ENCODE measurements at regions not wholly inside any gene's neighbourhood (a gene's known extent, or its start where the extent isn't known, plus 50 kb on each side); places are given as distances from the start of the nearest gene placed in this dataset.

DNA sequence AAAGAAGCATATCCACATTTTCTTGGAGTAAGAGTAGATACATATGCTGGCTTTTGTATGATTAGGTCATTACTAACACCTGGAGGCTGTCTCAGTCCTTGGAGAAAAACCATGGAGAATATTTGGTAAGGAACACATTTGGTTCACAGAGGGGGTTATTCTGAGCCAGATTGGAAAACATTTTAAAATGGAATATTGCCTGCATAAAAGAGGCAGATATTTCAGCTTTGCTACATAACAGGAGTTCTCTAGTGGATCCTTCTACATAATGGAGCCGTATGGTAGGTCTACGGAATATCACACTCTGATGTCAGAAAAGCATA is 415.1 kb downstream of the ADGRL2 start:
- Mint-ChIP-seq H3K27ac (no peak overlapping the region), H3K36me3 (no peaks in the 10 kb centered on the region), H3K4me1 (peaks cover 0 to 2% (median 0%) of the 10 kb centered on the region in 7 donors), H3K27me3 (no peaks in the 10 kb centered on the region), H3K4me3 (no peak overlapping the region), H3K9me3 (peaks cover 0 to 6% (median 0%) of the 10 kb centered on the region in 11 donors)
- intact Hi-C loops (cut with micrococcal nuclease) = no loop called here
- CTCF ChIA-PET = no interaction called here
- H3K9me3 ChIP-seq (ENCODE audit: control insufficient read depth in 2 of 3, low read length in 3 of 3) = no peaks in the 10 kb centered on the region
- no peaks in the 10 kb centered on the region for H3K27me3 ChIP-seq (ENCODE audit: control insufficient read depth in 2 of 2, insufficient read depth in 2 of 2, low read length in 2 of 2)
- no peak overlapping the region for H3K27ac ChIP-seq (ENCODE audit: low read depth, low read length)
- no peaks in the 10 kb centered on the region for H3K4me1 ChIP-seq (ENCODE audit: control insufficient read depth in 2 of 2, insufficient read depth in 2 of 2, low read length in 2 of 2)
- POLR2A ChIA-PET = no interaction called here
- no peaks in the 10 kb centered on the region for H3K36me3 ChIP-seq (ENCODE audit: control insufficient read depth in 2 of 3, insufficient read depth in 3 of 3, low read length in 3 of 3)
- H3K4me3 ChIP-seq (ENCODE audit: low read length) = no peak overlapping the region
- ATAC-seq = no peak
- no peak for DNase-seq

- CTCF ChIA-PET = no interaction called here
- peaks cover 0 to 2% (median 0%) of the 10 kb centered on the region in 7 donors for H3K4me1 Mint-ChIP-seq
Measured at GRCh38 chr1:82215056-82215852, 414.5 kb downstream of the ADGRL2 start.

DNA sequence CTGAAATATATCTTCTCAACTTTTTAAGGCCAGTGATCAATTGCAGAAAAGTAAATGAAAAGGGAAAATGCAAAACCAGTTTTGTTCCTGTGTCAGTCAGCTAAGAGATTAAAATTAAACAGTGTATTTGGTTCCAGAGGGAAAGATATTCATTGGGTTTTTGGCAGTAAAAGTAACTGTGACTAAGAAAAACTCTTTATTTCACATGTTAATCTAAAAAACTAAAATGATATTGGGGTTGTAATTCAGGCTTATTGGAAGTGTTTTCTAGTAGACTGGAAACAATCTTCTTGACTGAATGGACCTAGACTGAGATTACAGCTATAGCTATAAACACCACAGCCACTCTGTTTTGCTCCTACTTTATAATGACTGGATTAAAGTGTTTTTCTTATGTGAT is 413.9 kb downstream of the ADGRL2 start:
- Histone ChIP-seq H3K27ac (ENCODE audit: low read depth, low read length) (no peak overlapping the region), H3K27me3 (ENCODE audit: control insufficient read depth in 2 of 2, insufficient read depth in 2 of 2, low read length in 2 of 2) (no peaks in the 10 kb centered on the region), H3K4me3 (ENCODE audit: low read length) (no peak overlapping the region), H3K9me3 (ENCODE audit: control insufficient read depth in 2 of 3, low read length in 3 of 3) (no peaks in the 10 kb centered on the region), H3K36me3 (ENCODE audit: control insufficient read depth in 2 of 3, insufficient read depth in 3 of 3, low read length in 3 of 3) (no peaks in the 10 kb centered on the region), H3K4me1 (ENCODE audit: control insufficient read depth in 2 of 2, insufficient read depth in 2 of 2, low read length in 2 of 2) (no peaks in the 10 kb centered on the region)
- Mint-ChIP-seq H3K36me3 (no peaks in the 10 kb centered on the region), H3K4me3 (no peak overlapping the region), H3K27me3 (no peaks in the 10 kb centered on the region), H3K4me1 (peaks cover 0 to 2% (median 0%) of the 10 kb centered on the region in 7 donors), H3K9me3 (peaks cover 0 to 4% (median 0%) of the 10 kb centered on the region in 11 donors), H3K27ac (no peak overlapping the region)
- intact Hi-C loops (cut with micrococcal nuclease) = no loop called here
- ChIA-PET POLR2A (no interaction called here), CTCF (no interaction called here)
- no peak for DNase-seq
- no peak for ATAC-seq

More at GRCh38 chr1:82215056-82215852, 414.5 kb downstream of the ADGRL2 start:
- no peak overlapping the region for H3K27ac Mint-ChIP-seq
- intact Hi-C loops (cut with micrococcal nuclease) = no loop called here
- no peaks in the 10 kb centered on the region for H3K36me3 ChIP-seq (ENCODE audit: control insufficient read depth in 2 of 3, insufficient read depth in 3 of 3, low read length in 3 of 3)
- no peak for ATAC-seq
- no peaks in the 10 kb centered on the region for H3K4me1 ChIP-seq (ENCODE audit: control insufficient read depth in 2 of 2, insufficient read depth in 2 of 2, low read length in 2 of 2)
- no peak overlapping the region for H3K27ac ChIP-seq (ENCODE audit: low read depth, low read length)
- H3K27me3 ChIP-seq (ENCODE audit: control insufficient read depth in 2 of 2, insufficient read depth in 2 of 2, low read length in 2 of 2) = no peaks in the 10 kb centered on the region
- H3K4me3 Mint-ChIP-seq = no peak overlapping the region
- no peak overlapping the region for H3K4me3 ChIP-seq (ENCODE audit: low read length)
- no peaks in the 10 kb centered on the region for H3K27me3 Mint-ChIP-seq
- DNase-seq = no peak
- peaks cover 0 to 4% (median 0%) of the 10 kb centered on the region in 11 donors for H3K9me3 Mint-ChIP-seq
- no peaks in the 10 kb centered on the region for H3K36me3 Mint-ChIP-seq
- H3K9me3 ChIP-seq (ENCODE audit: control insufficient read depth in 2 of 3, low read length in 3 of 3) = no peaks in the 10 kb centered on the region
- POLR2A ChIA-PET = no interaction called here

- ChIA-PET CTCF (no interaction called here), POLR2A (no interaction called here)
- no peak overlapping the region for H3K27ac Mint-ChIP-seq
- Histone ChIP-seq H3K27ac (ENCODE audit: low read depth, low read length) (no peak overlapping the region), H3K36me3 (ENCODE audit: control insufficient read depth in 2 of 3, insufficient read depth in 3 of 3, low read length in 3 of 3) (no peaks in the 10 kb centered on the region), H3K27me3 (ENCODE audit: control insufficient read depth in 2 of 2, insufficient read depth in 2 of 2, low read length in 2 of 2) (no peaks in the 10 kb centered on the region), H3K4me1 (ENCODE audit: control insufficient read depth in 2 of 2, insufficient read depth in 2 of 2, low read length in 2 of 2) (no peaks in the 10 kb centered on the region), H3K4me3 (ENCODE audit: low read length) (no peak overlapping the region), H3K9me3 (ENCODE audit: control insufficient read depth in 2 of 3, low read length in 3 of 3) (no peaks in the 10 kb centered on the region)
- no peaks in the 10 kb centered on the region for H3K36me3 Mint-ChIP-seq
- intact Hi-C loops (cut with micrococcal nuclease) = no loop called here
- no peaks in the 10 kb centered on the region for H3K9me3 Mint-ChIP-seq
- H3K4me1 Mint-ChIP-seq = no peaks in the 10 kb centered on the region
- ATAC-seq = no peak
- H3K27me3 Mint-ChIP-seq = no peaks in the 10 kb centered on the region
- no peak overlapping the region for H3K4me3 Mint-ChIP-seq
- no peak for DNase-seq
Measured at GRCh38 chr1:82197606-82198005, 396.9 kb downstream of the ADGRL2 start.

GRCh38 chr1:82195245-82195644 is 394.5 kb downstream of the ADGRL2 start:
- H3K4me3 Mint-ChIP-seq = no peak overlapping the region
- intact Hi-C loops (cut with micrococcal nuclease) = no loop called here
- ChIA-PET POLR2A (no interaction called here), CTCF (no interaction called here)
- Histone ChIP-seq H3K4me3 (ENCODE audit: low read length) (no peak overlapping the region), H3K4me1 (ENCODE audit: control insufficient read depth in 2 of 2, insufficient read depth in 2 of 2, low read length in 2 of 2) (no peaks in the 10 kb centered on the region), H3K27ac (ENCODE audit: low read depth, low read length) (no peak overlapping the region), H3K9me3 (ENCODE audit: control insufficient read depth in 2 of 3, low read length in 3 of 3) (no peaks in the 10 kb centered on the region), H3K27me3 (ENCODE audit: control insufficient read depth in 2 of 2, insufficient read depth in 2 of 2, low read length in 2 of 2) (no peaks in the 10 kb centered on the region), H3K36me3 (ENCODE audit: control insufficient read depth in 2 of 3, insufficient read depth in 3 of 3, low read length in 3 of 3) (no peaks in the 10 kb centered on the region)
- H3K27me3 Mint-ChIP-seq = no peaks in the 10 kb centered on the region
- DNase-seq (no peak), ATAC-seq (no peak)
- H3K36me3 Mint-ChIP-seq = no peaks in the 10 kb centered on the region
- no peaks in the 10 kb centered on the region for H3K4me1 Mint-ChIP-seq
- H3K9me3 Mint-ChIP-seq = peaks cover 0 to 6% (median 0%) of the 10 kb centered on the region in 11 donors
- H3K27ac Mint-ChIP-seq = no peak overlapping the region

DNA sequence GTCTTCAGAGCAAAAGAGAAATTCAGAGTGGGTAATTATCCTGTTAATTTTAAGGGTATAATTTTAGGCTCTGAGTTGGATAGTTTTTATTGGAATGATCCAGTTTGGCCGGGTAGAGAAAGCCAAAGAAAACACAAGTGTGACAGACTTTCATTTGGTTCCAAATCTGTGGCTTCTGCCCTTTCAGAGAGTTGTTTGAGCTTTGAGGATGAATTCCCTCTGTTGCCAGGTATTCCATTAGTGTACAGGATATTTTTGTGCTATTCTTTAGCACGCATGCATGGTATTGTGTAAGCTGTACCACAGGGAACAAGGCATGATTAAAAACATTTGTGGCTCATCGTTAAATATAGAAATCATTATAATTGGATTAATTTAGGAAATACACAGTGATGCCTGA is 384.4 kb downstream of the ADGRL2 start:
- ChIA-PET POLR2A (no interaction called here), CTCF (no interaction called here)
- Histone ChIP-seq H3K9me3 (ENCODE audit: control insufficient read depth in 2 of 3, low read length in 3 of 3) (no peaks in the 10 kb centered on the region), H3K4me3 (ENCODE audit: low read length) (no peak overlapping the region), H3K4me1 (ENCODE audit: control insufficient read depth in 2 of 2, insufficient read depth in 2 of 2, low read length in 2 of 2) (no peaks in the 10 kb centered on the region), H3K36me3 (ENCODE audit: control insufficient read depth in 2 of 3, insufficient read depth in 3 of 3, low read length in 3 of 3) (no peaks in the 10 kb centered on the region), H3K27me3 (ENCODE audit: control insufficient read depth in 2 of 2, insufficient read depth in 2 of 2, low read length in 2 of 2) (no peaks in the 10 kb centered on the region), H3K27ac (ENCODE audit: low read depth, low read length) (no peak overlapping the region)
- Mint-ChIP-seq H3K9me3 (peaks cover 0 to 6% (median 0%) of the 10 kb centered on the region in 11 donors), H3K4me3 (no peak overlapping the region), H3K36me3 (no peaks in the 10 kb centered on the region), H3K27me3 (no peaks in the 10 kb centered on the region), H3K4me1 (no peaks in the 10 kb centered on the region), H3K27ac (no peak overlapping the region)
- no peak for ATAC-seq
- intact Hi-C loops (cut with micrococcal nuclease) = no loop called here
- no peak for DNase-seq

DNA sequence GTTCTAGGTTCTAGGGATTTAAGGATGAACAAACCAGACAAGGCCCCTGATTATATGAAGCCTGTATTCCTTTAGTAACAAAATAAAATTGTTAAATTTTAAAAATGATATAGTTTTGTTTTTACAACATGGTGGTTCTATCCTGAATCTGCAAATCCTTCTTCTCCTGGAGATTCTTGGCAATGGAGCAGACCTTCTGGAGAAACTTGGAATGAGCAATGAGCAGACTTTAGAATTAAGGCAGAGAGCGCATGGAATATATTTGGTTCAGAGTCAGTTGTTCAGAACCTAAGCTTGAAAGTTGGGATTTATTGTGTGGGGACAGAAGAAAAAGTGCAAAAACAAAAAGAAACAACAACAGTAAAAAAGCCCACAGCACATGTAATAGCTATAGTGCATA is 381.1 kb downstream of the ADGRL2 start:
- H3K9me3 Mint-ChIP-seq = peaks cover 0 to under 1% (median 0%) of the 10 kb centered on the region in 11 donors
- no peaks in the 10 kb centered on the region for H3K36me3 Mint-ChIP-seq
- Histone ChIP-seq H3K4me1 (ENCODE audit: control insufficient read depth in 2 of 2, insufficient read depth in 2 of 2, low read length in 2 of 2) (no peaks in the 10 kb centered on the region), H3K27me3 (ENCODE audit: control insufficient read depth in 2 of 2, insufficient read depth in 2 of 2, low read length in 2 of 2) (no peaks in the 10 kb centered on the region), H3K9me3 (ENCODE audit: control insufficient read depth in 2 of 3, low read length in 3 of 3) (no peaks in the 10 kb centered on the region), H3K4me3 (ENCODE audit: low read length) (no peak overlapping the region), H3K36me3 (ENCODE audit: control insufficient read depth in 2 of 3, insufficient read depth in 3 of 3, low read length in 3 of 3) (no peaks in the 10 kb centered on the region), H3K27ac (ENCODE audit: low read depth, low read length) (no peak overlapping the region)
- intact Hi-C loops (cut with micrococcal nuclease) = no loop called here
- ChIA-PET POLR2A (no interaction called here), CTCF (no interaction called here)
- H3K4me3 Mint-ChIP-seq = no peak overlapping the region
- H3K27ac Mint-ChIP-seq = no peak overlapping the region
- DNase-seq = no peak
- no peak for ATAC-seq
- H3K27me3 Mint-ChIP-seq = no peaks in the 10 kb centered on the region
- no peaks in the 10 kb centered on the region for H3K4me1 Mint-ChIP-seq
